LNCaP clone FGC (cell line): ENCODE measurements at regions not wholly inside any gene's neighbourhood (a gene's known extent, or its start where the extent isn't known, plus 50 kb on each side); places are given as distances from the start of the nearest gene placed in this dataset.

Experiments used
- DNase-seq: peaks from one replicate; pipeline ENCODE4 v3.0.0-alpha.2; 2011; ENCODE audit warnings: low read depth
- H3K4me3 ChIP-seq: 2 replicates; pipeline ENCODE4 v1.5.1; 2011; ENCODE audit warnings: mild to moderate bottlenecking, low read depth, low read length, control low read depth
- TF ChIP-seq, protein P1 (sequence below): IDR thresholded peaks from 2 replicates; pipeline ENCODE4 v1.5.1; 2012; ENCODE audit warnings: mild to moderate bottlenecking; ENCODE audit not compliant: control insufficient read depth, insufficient read depth; ENCODE audit errors: extremely low read depth

DNA sequence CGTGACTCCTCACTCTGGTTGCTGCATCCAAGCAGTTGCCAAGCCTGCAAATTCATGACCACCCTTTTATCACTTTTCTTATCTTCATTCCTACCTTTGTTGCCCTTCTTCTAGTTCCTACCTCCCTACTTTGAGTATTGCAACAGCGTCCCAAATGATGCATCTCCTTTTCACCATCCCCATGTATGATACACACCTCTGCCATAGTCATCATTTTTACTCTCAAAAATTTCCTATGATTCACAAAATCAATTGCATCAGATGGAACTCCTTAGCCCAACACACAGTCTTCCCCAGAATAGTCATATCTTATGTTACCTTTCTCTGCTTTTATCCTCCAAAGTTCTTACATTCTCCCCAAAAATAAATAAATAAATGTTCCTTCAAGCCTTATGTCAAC lies 262.6 kb downstream of the TBL1XR1 start:
- TF ChIP-seq, protein P1, sequence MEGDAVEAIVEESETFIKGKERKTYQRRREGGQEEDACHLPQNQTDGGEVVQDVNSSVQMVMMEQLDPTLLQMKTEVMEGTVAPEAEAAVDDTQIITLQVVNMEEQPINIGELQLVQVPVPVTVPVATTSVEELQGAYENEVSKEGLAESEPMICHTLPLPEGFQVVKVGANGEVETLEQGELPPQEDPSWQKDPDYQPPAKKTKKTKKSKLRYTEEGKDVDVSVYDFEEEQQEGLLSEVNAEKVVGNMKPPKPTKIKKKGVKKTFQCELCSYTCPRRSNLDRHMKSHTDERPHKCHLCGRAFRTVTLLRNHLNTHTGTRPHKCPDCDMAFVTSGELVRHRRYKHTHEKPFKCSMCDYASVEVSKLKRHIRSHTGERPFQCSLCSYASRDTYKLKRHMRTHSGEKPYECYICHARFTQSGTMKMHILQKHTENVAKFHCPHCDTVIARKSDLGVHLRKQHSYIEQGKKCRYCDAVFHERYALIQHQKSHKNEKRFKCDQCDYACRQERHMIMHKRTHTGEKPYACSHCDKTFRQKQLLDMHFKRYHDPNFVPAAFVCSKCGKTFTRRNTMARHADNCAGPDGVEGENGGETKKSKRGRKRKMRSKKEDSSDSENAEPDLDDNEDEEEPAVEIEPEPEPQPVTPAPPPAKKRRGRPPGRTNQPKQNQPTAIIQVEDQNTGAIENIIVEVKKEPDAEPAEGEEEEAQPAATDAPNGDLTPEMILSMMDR, result no peak
- DNase-seq, result no peak

DNA sequence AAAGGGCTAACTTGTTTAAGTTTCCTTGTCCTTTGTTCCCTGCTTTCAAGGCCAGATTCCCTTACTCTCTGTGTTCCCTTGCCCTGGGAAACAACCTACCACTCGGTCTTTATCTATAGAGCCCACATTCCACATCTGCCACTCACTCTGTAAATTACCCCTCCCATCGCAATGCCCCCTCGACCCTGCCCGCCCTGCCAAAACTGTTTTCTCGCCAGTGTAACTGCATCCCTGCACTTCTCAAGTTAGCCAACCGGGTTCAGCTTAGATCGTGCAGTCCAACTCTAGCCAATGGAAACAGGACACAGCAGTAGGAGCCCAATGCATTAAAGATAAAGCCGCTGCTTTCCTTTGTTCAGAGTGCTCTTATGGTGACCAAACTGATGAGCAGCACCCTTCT lies 263.6 kb downstream of the TBL1XR1 start:
- DNase-seq, result no peak
- no peak overlapping the region for H3K4me3 ChIP-seq
- TF ChIP-seq, protein P1, result no peak

More for the DNA sequence above, 262.6 kb downstream of the TBL1XR1 start:
- H3K4me3 ChIP-seq, result no peak overlapping the region

GRCh38 chr3:176932433-176932832 lies 264.8 kb downstream of the TBL1XR1 start:
- DNase-seq, result no peak
- H3K4me3 ChIP-seq, result no peak overlapping the region
- TF ChIP-seq, protein P1, result no peak

DNA sequence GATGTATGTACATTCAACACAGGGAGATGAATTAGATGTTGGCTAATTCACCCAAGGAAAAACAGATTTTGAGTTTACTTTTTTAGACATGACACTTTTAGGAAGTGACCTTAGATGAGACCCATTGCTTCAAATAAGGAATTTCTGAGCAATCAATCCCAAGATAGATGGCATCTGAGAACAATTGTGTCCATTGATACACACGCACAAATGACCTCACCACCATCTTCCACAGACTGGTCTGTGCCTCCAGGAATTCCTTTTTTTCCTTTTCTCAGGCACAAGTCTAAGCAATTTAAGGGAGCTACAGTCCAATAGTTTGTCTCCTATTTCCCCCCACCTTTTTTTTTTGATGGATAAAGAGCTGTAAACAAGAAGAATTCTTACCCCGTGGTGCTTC lies 265.3 kb downstream of the TBL1XR1 start:
- TF ChIP-seq, protein P1, result no peak
- no peak for DNase-seq

GRCh38 chr3:176930942-176931341 lies 266.3 kb downstream of the TBL1XR1 start:
- TF ChIP-seq, protein P1, result no peak
- no peak overlapping the region for H3K4me3 ChIP-seq
- DNase-seq, result no peak

More for the DNA sequence above, 265.3 kb downstream of the TBL1XR1 start:
- no peak overlapping the region for H3K4me3 ChIP-seq

DNA sequence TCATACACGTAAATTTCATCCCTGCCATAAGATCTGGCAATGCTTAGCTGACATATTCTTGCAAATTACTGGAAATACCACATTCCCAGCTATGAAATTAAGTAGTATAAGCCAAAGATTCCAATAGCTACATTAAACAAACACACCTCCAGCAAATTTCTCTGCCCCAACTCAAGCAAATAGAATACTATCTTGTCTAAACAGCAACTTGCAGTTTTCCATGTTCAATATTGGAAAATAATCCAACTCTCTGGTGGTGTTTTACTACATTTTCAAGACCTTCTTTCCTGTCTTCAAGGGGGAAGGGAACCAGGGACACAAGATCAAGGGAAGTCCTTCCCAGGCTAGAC lies 268.7 kb downstream of the TBL1XR1 start:
- H3K4me3 ChIP-seq, result no peak overlapping the region
- no peak for DNase-seq
- TF ChIP-seq, protein P1, result no peak

- no peak overlapping the region for H3K4me3 ChIP-seq
- no peak for DNase-seq
- TF ChIP-seq, protein P1, result no peak
Measured at GRCh38 chr3:176927706-176928581, 269.3 kb downstream of the TBL1XR1 start.
